HL-60 (cell line): ENCODE measurements at regions not wholly inside any gene's neighbourhood (a gene's known extent, or its start where the extent isn't known, plus 50 kb on each side); places are given as distances from the start of the nearest gene placed in this dataset.

Experiments used
- DNase-seq, 2 experiments: peaks; one replicate each; pipeline ENCODE4 v3.0.0-alpha.2; 2010 to 2020; ENCODE audit warnings: low read depth in 1 of 2, low spot score in 1 of 2
- H3K27ac ChIP-seq: fragments of 250-450 bp; sonication (Bioruptor Pico); replicated peaks from 2 replicates; pipeline ENCODE4 v1.5.1; 2020; ENCODE audit warnings: mild to moderate bottlenecking, moderate library complexity
- H3K27me3 ChIP-seq: fragments of 250-450 bp; sonication (Bioruptor Pico); 2 replicates; pipeline ENCODE4 v1.5.1; 2021; ENCODE audit warnings: mild to moderate bottlenecking, moderate library complexity; ENCODE audit not compliant: insufficient read depth, poor library complexity, severe bottlenecking
- H3K4me3 ChIP-seq: replicated peaks from 2 replicates; pipeline ENCODE4 v1.5.1; 2011; ENCODE audit warnings: mild to moderate bottlenecking, control low read depth, low read length; ENCODE audit not compliant: insufficient read depth
- GABPA ChIP-seq: IDR thresholded peaks from 2 replicates; pipeline ENCODE4 v1.6.1; 2012; ENCODE audit warnings: low read depth
- POLR2AphosphoS5 ChIP-seq: IDR thresholded peaks from 2 replicates; pipeline ENCODE4 v1.6.1; 2012; ENCODE audit warnings: low read depth
- SPI1 ChIP-seq: IDR thresholded peaks from 2 replicates; pipeline ENCODE4 v1.6.1; 2012; ENCODE audit warnings: low read depth, mild to moderate bottlenecking, borderline replicate concordance
- TF ChIP-seq, protein P1 (sequence below): IDR thresholded peaks from 2 replicates; pipeline ENCODE4 v1.6.1; 2012; ENCODE audit warnings: low read depth; ENCODE audit not compliant: insufficient replicate concordance
- TF ChIP-seq, protein P2 (sequence below): IDR thresholded peaks from one replicate; pipeline ENCODE4 v1.5.1; 2011; ENCODE audit warnings: low read length, control low read depth, inconsistent platforms; ENCODE audit not compliant: insufficient read depth

GRCh38 chrX:39480963-39481362 lies 616.8 kb downstream of the BCOR start:
- TF ChIP-seq, protein P1, sequence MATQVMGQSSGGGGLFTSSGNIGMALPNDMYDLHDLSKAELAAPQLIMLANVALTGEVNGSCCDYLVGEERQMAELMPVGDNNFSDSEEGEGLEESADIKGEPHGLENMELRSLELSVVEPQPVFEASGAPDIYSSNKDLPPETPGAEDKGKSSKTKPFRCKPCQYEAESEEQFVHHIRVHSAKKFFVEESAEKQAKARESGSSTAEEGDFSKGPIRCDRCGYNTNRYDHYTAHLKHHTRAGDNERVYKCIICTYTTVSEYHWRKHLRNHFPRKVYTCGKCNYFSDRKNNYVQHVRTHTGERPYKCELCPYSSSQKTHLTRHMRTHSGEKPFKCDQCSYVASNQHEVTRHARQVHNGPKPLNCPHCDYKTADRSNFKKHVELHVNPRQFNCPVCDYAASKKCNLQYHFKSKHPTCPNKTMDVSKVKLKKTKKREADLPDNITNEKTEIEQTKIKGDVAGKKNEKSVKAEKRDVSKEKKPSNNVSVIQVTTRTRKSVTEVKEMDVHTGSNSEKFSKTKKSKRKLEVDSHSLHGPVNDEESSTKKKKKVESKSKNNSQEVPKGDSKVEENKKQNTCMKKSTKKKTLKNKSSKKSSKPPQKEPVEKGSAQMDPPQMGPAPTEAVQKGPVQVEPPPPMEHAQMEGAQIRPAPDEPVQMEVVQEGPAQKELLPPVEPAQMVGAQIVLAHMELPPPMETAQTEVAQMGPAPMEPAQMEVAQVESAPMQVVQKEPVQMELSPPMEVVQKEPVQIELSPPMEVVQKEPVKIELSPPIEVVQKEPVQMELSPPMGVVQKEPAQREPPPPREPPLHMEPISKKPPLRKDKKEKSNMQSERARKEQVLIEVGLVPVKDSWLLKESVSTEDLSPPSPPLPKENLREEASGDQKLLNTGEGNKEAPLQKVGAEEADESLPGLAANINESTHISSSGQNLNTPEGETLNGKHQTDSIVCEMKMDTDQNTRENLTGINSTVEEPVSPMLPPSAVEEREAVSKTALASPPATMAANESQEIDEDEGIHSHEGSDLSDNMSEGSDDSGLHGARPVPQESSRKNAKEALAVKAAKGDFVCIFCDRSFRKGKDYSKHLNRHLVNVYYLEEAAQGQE = no peak
- TF ChIP-seq POLR2AphosphoS5 (no peak), SPI1 (no peak), GABPA (no peak)
- TF ChIP-seq, protein P2, sequence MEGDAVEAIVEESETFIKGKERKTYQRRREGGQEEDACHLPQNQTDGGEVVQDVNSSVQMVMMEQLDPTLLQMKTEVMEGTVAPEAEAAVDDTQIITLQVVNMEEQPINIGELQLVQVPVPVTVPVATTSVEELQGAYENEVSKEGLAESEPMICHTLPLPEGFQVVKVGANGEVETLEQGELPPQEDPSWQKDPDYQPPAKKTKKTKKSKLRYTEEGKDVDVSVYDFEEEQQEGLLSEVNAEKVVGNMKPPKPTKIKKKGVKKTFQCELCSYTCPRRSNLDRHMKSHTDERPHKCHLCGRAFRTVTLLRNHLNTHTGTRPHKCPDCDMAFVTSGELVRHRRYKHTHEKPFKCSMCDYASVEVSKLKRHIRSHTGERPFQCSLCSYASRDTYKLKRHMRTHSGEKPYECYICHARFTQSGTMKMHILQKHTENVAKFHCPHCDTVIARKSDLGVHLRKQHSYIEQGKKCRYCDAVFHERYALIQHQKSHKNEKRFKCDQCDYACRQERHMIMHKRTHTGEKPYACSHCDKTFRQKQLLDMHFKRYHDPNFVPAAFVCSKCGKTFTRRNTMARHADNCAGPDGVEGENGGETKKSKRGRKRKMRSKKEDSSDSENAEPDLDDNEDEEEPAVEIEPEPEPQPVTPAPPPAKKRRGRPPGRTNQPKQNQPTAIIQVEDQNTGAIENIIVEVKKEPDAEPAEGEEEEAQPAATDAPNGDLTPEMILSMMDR = no peak
- H3K4me3 ChIP-seq = no peak overlapping the region
- no peak for DNase-seq
- H3K27me3 ChIP-seq = no peaks in the 10 kb centered on the region
- no peak overlapping the region for H3K27ac ChIP-seq

DNA sequence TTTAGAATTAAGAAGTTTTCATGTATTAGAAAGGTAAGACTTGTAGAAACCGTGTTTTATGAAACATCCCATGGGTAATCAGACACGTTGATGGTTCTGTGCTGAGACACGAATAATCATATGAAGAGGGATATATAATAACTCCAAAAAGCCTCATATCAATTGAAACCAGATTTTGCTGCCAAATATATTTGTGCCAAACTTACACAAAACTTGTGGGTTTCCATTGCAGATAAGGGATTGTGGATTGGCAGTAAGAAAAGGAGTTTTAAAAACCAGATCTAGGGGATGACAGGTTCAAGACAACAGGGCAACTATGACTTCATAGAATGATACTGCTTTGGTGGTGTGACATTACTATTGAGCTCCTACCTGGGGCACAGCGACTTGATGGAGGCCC lies 616.1 kb downstream of the BCOR start:
- no peak overlapping the region for H3K4me3 ChIP-seq
- no peak for TF ChIP-seq SPI1
- TF ChIP-seq, protein P1 = no peak
- TF ChIP-seq, protein P2 = no peak
- TF ChIP-seq POLR2AphosphoS5 = no peak
- no peak for TF ChIP-seq GABPA
- DNase-seq = no peak
- H3K27me3 ChIP-seq = no peaks in the 10 kb centered on the region
- H3K27ac ChIP-seq = no peak overlapping the region

DNA sequence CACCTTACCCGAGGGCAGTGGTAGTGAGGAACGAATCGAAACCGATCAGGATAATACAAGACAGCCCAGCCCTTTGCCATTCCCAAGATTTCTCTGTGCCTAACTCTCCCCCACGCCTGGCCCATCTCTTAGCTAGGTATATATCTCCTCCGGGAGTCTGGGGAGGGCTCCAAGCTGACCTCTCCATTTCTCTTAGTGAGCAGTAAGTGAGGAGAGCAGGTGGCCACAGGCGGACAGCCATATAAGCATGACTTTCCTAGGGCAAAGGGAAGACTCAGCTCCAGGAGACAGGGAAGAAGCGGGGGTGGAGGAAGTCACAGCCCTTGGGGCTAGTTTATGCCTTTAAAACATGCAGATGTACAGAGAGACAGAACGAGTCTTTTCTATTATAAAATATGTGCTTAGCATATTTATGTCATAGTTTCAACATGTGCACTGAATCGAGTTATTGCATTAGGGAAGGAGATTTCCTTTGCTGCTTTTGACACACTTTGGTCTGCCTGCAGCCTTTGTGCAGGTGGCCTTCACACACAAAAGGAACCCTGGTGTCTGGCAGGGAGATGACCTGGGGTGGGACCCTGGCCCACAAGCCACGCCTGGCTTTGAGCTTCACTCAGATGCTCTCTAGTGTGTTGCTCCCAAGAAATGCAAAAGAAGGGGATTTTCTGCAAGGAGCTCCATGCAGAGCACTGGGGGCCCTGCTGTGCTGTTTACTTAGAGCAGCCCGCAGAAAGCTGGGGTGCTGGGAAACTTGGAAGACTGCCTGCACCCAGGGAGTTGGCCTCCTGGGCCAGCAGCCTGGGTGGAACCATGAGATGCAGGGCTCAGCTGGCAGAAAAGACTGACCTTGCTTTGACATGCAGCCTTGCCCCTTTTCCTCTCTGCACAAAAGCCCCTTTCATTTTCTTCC lies 613.3 kb downstream of the BCOR start:
- no peak for DNase-seq
- H3K27me3 ChIP-seq = no peaks in the 10 kb centered on the region
- H3K27ac ChIP-seq = no peak overlapping the region
- no peak overlapping the region for H3K4me3 ChIP-seq
- TF ChIP-seq SPI1 = no peak
- TF ChIP-seq, protein P2 = no peak
- TF ChIP-seq, protein P1 = no peak
